ENCODE measurements at regions not wholly inside any gene's neighbourhood (a gene's known extent, or its start where the extent isn't known, plus 50 kb on each side); places are given as distances from the start of the nearest gene placed in this dataset.

- TF ChIP-seq CTCF (IDR thresholded peaks at IDR 0.05), result no peak
- DNase-seq, result no peak
- intact Hi-C loops (cut with DNase I; ENCODE audit: low total_unique reads), result no loop called here
- Histone ChIP-seq H3K36me3 (no peaks in the 10 kb centered on the region), H3K4me1 (no peaks in the 10 kb centered on the region), H3K27ac (no peak overlapping the region), H3K27me3 (no peaks in the 10 kb centered on the region), H3K4me3 (no peak overlapping the region), H3K9me3 (no peaks in the 10 kb centered on the region)
These were observed 189.5 kb downstream of the KITLG start for GRCh38 chr12:88390811-88391210.

- no peaks in the 10 kb centered on the region for H3K36me3 ChIP-seq
- no peak for TF ChIP-seq CTCF (IDR thresholded peaks at IDR 0.05)
- no peak overlapping the region for H3K4me3 ChIP-seq
- intact Hi-C loops (cut with DNase I; ENCODE audit: low total_unique reads), result no loop called here
- no peaks in the 10 kb centered on the region for H3K4me1 ChIP-seq
- no peak for DNase-seq
- H3K27ac ChIP-seq, result no peak overlapping the region
- H3K27me3 ChIP-seq, result no peaks in the 10 kb centered on the region
- no peaks in the 10 kb centered on the region for H3K9me3 ChIP-seq
These were observed 188.7 kb downstream of the KITLG start for GRCh38 chr12:88391556-88391955.

GRCh38 chr12:88393017-88393767 lies 187.1 kb downstream of the KITLG start:
- intact Hi-C loops (cut with DNase I; ENCODE audit: low total_unique reads), result no loop called here
- Histone ChIP-seq H3K4me3 (no peak overlapping the region), H3K27me3 (no peaks in the 10 kb centered on the region), H3K4me1 (no peaks in the 10 kb centered on the region), H3K9me3 (no peaks in the 10 kb centered on the region), H3K27ac (no peak overlapping the region), H3K36me3 (no peaks in the 10 kb centered on the region)
- TF ChIP-seq CTCF (IDR thresholded peaks at IDR 0.05), result peak in 1 of 2 experiments; percentile 6
- no peak for DNase-seq

GRCh38 chr12:88398031-88398430 lies 182.2 kb downstream of the KITLG start:
- Histone ChIP-seq H3K36me3 (no peaks in the 10 kb centered on the region), H3K27me3 (no peaks in the 10 kb centered on the region), H3K27ac (no peak overlapping the region), H3K4me3 (no peak overlapping the region), H3K9me3 (no peaks in the 10 kb centered on the region), H3K4me1 (no peaks in the 10 kb centered on the region)
- DNase-seq, result no peak
- no peak for TF ChIP-seq CTCF (IDR thresholded peaks at IDR 0.05)
- intact Hi-C loops (cut with DNase I; ENCODE audit: low total_unique reads), result no loop called here

- Histone ChIP-seq H3K4me3 (no peak overlapping the region), H3K36me3 (no peaks in the 10 kb centered on the region), H3K9me3 (no peaks in the 10 kb centered on the region), H3K27ac (no peak overlapping the region), H3K4me1 (no peaks in the 10 kb centered on the region), H3K27me3 (no peaks in the 10 kb centered on the region)
- DNase-seq, result no peak
- intact Hi-C loops (cut with DNase I; ENCODE audit: low total_unique reads), result no loop called here
- TF ChIP-seq CTCF (IDR thresholded peaks at IDR 0.05), result no peak
These were observed 180.5 kb downstream of the KITLG start for GRCh38 chr12:88399811-88400210.

- no peak for TF ChIP-seq CTCF (IDR thresholded peaks at IDR 0.05)
- intact Hi-C loops (cut with DNase I; ENCODE audit: low total_unique reads), result no loop called here
- Histone ChIP-seq H3K36me3 (no peaks in the 10 kb centered on the region), H3K4me1 (no peaks in the 10 kb centered on the region), H3K9me3 (no peaks in the 10 kb centered on the region), H3K4me3 (no peak overlapping the region), H3K27me3 (no peaks in the 10 kb centered on the region), H3K27ac (no peak overlapping the region)
- DNase-seq, result no peak
These were observed 180.0 kb downstream of the KITLG start for GRCh38 chr12:88400302-88400701.
